ENCODE measurements at regions not wholly inside any gene's neighbourhood (a gene's known extent, or its start where the extent isn't known, plus 50 kb on each side); places are given as distances from the start of the nearest gene placed in this dataset.

DNA sequence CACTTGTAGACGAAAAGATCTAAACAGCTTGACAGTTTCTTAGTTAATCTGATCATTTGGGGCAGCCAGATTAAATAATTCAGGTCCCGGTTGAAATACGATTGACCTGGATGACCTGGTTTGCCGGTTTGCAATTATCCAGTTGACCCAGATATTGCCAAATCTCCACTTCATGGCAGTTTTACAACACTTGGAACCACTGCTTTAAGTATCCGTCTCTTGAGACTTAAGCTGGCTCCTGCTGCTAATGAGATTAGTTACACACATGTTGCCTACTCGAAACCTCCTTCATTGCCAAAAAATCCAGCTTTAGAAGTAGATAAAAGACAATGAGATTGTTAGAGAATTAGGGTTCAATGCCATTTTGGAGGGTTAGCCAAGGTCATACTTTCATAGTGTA lies 136.2 kb upstream of the HAPLN1 start:
- TF ChIP-seq CTCF (IDR thresholded peaks at IDR 0.05) (no peak), FOXM1 (IDR thresholded peaks at IDR 0.05; ENCODE audit: low read depth) (no peak), TAF1 (IDR thresholded peaks at IDR 0.05; ENCODE audit: borderline replicate concordance, low read depth, low read length) (no peak), RAD21 (IDR thresholded peaks at IDR 0.05; ENCODE audit: low read length) (no peak), USF2 (IDR thresholded peaks at IDR 0.05; ENCODE audit: borderline replicate concordance, low read depth, low read length) (no peak), POLR2AphosphoS5 (IDR thresholded peaks at IDR 0.05; ENCODE audit: low read depth, low read length) (no peak), ZBTB33 (IDR thresholded peaks at IDR 0.05; ENCODE audit: borderline replicate concordance, low read depth) (no peak)

All from SK-N-SH (cell line).